A172 (cell line): ENCODE measurements at regions not wholly inside any gene's neighbourhood (a gene's known extent, or its start where the extent isn't known, plus 50 kb on each side); places are given as distances from the start of the nearest gene placed in this dataset.

Experiments used
- DNase-seq: peaks from one replicate; pipeline ENCODE4 v3.0.0-alpha.2; 2015; ENCODE audit warnings: low spot score

DNA sequence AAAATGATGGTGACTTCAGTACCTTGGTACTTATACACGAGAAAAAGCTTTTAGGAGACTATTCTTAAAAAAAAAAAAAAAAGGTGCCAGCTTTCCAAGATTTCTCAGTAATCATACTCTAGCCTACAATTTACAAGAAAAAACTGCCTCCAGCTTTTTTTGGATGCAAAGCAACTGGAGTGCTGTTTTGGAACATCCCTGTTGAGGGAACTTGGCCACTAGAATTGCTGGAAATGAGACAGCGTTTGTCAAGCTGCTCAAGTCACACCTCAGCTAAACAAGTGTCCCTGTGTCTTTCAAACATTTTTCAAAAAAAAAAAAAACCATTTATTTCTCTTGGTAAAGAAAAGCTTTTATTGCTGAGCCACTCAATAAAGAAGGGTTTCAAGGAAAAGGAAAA, 413.1 kb upstream of the ARGLU1 start:
- DNase-seq, result no peak

DNA sequence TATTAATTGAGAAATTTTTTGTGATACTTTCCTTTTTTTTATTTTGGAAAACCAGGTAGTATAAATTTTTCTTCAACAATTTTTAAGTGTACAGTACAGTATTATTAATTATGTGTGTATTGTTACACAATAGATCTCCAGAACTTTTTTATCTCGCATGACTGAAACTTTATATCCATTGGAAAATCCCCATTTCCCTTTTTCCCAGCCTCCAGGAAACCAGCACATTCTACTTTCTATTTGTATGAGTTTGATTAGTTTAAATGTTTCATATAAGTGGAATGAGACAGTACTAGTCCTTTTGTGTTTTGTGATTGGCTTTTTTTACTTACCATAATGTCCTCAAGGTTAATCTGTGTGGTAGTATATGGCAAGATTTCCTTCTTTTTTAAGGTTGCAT, 399.5 kb upstream of the ARGLU1 start:
- DNase-seq, result no peak

DNA sequence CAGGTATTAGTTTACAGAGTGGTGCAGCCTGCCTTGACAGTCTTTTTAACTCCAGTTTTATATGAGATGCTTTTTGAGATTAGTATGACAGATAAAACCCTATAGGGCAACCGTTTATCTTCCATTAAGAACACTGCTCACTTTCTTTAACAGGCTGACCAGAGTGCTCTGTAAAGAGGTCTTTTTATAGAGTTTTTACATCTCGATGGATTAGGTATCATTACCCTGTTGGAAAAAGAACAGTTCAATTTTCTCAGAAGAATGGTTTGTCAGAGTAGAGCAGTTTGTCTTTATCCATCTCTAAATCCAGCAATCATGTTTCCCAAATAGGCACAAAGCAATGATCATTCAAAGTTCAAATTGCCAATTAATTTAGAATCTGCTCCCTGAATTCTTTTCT, 395.2 kb upstream of the ARGLU1 start:
- no peak for DNase-seq

DNA sequence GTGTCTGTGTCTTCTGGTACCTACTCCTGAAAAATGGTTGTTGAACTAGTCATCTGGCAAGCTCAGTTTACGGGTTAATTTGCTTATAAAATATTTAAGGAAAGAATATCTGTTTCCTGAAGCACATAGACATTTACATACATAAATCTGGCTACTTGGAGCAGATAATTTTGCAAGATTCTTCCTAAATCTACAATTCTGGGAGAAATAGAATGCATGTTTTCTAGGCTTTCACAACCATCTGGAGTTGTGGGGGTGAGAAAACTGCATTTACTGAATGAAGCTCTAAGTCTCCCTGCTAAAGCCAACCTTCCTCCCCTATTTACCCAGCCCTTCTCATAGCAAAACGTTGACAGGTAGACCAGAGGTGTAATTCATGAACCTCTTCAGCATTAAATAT, 393.7 kb upstream of the ARGLU1 start:
- no peak for DNase-seq

DNA sequence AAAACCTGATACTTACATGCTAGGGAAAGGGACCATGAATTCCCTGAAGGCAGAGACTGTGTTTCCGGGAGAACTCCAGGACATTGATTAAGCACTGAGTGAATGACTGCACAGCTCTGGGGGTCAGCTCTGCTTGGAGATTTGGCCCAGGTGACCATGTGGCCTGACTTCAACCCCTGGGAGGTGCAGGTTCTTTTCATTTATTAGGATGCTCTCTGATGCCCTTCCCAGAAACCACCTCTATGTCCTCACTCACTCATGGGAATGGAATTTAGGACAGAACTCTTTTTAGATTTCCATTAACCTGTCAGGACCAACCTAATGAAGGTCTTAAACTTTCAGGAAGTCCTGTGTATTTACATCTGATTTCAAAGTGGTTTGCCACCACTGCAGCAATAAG, 393.3 kb upstream of the ARGLU1 start:
- DNase-seq, result no peak

DNA sequence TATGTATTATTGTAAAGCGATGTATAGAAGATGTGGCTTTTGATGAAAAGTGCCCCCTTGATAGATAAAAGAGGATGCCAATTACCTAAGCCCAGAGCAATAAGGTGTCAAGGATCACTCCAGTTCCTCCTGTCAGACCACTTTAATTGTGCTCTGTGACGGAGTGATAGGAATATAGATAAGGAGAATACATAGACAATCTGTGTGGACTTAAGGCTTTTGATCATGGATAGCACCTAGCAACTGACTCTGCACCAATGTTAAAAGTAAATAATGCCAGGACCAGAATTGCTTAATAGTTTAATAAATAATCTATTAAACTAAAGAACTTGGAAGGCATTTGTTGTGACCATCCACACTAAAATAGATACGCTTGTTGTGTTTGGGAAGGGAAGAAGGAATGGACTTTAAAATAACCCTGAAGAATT, 390.7 kb upstream of the ARGLU1 start:
- DNase-seq, result no peak

DNA sequence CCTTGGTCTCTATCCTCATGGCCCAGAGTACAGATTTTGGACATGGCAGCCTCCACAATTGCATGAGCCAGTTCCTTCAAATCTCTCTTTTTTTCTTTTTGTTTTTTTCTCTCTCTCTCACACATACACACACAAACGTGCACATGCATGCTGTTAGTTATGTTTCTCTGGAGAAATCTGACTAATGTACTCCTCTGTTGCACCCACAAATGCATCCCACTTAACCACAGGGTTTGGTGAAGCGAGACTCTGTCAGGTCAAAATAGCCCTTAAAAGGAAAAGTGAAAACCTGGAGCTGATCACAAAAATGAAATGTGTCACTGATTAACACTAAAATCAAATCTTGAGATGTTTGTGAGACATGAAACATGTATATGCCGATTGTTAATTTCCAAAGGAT, 374.6 kb upstream of the ARGLU1 start:
- DNase-seq, result no peak

DNA sequence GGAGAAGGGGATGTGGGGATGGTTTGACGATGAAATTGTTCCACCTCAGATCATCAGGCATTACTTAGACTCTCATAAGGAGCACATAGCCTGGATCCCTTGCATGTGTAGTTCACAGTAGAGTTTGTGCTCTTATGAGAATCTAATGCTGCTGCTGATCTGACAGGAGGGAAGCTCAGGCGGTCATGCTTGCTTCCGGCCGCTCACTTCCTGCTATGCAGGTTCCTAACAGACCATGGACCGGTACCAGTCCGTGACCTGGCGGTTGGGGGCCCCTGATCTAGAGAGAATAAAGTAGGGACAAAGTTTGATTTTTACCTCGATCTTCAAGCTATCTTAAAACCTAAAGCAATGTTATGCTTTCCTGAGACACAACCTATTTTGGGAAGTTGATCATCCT, 373.8 kb upstream of the ARGLU1 start:
- DNase-seq, result no peak

DNA sequence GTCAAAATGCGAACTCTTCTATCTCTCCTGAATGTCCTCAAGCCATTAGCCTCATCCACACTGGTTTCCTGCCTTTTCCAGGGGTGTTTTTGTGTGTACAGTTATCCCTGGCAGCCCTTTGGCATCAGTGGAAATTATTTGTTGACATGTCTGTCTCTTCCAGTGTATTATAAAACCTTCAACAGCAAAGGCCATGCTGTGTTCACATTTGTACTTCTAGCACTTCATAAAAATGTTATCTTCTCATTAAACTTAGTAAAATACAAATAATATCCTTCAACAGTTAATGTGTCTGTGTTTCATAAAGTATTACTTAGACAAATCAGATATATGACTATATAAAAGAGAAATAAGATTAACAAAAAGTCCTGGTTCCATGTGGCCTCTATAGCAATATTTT, 359.5 kb upstream of the ARGLU1 start:
- DNase-seq, result no peak

DNA sequence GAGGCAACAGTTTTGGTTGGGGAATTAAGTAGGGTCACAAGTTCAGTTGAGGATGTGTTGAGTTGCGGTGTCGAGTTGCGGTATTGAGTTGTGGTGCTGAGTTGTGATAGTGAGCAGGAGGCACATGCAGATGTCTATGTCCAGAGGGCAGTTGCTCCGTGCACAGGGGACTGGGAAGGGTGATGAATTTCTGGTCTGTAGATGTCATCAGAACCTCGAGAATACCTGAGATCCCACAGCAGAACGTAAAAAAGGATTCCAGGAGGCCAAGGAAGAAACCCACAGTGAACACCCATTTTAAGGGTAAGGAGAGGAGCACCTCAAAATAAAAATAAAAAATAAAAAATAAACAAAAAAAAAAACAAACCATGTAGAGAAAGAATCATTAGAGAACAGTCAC, 354.4 kb upstream of the ARGLU1 start:
- no peak for DNase-seq

DNA sequence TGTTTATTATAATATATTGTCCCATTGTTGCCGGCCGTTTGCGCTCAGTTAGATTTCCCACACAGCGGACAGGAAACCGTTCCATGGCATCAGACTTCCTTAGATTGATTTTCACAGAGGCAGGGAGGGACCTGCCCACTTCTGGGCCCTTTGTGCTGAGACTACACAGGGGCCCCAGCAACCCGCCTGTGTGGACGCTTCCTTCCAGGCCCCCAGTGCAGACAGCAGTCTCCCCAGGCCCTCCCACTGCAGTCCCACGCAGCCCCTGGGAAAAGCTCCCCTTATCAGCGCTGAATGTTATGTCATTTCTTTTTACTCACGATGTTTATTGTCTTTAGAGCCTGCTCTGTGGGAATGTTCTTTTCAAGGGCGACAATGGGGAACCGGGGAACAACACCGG, 351.7 kb upstream of the ARGLU1 start:
- DNase-seq, result no peak

DNA sequence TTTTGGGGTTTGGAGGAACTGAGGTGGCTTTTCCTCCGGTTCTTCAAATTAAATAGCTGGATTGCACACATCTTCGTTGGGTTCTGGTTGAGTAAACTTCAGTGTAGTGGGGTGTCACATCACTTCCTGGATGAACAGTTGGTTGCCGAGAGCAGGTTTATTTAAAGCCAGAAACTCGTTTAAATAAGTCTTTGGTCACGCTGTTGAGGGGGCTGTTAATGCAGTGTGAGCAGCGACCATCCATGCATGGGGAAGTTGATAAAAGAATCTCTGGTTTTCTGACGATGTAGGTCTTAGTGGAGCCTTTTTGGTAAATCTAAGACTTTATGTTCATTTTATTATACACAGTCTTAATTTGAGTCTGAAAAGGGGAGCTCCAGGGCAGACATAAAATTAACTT, 351.2 kb upstream of the ARGLU1 start:
- no peak for DNase-seq

DNA sequence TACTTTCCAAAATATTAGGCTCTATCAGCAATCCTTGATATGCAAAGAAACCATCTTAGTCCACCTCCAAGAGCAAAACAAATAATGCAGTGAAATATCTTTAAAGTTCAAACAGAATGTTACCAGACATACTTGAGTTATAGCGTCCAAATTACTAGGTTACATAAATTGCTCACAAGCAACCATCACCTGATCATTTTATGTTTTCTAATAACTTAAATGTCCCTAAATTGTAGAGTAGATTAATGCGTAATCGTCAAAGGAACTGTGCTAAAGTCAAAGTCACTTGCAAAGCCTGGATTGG, 350.6 kb upstream of the ARGLU1 start:
- DNase-seq, result no peak

DNA sequence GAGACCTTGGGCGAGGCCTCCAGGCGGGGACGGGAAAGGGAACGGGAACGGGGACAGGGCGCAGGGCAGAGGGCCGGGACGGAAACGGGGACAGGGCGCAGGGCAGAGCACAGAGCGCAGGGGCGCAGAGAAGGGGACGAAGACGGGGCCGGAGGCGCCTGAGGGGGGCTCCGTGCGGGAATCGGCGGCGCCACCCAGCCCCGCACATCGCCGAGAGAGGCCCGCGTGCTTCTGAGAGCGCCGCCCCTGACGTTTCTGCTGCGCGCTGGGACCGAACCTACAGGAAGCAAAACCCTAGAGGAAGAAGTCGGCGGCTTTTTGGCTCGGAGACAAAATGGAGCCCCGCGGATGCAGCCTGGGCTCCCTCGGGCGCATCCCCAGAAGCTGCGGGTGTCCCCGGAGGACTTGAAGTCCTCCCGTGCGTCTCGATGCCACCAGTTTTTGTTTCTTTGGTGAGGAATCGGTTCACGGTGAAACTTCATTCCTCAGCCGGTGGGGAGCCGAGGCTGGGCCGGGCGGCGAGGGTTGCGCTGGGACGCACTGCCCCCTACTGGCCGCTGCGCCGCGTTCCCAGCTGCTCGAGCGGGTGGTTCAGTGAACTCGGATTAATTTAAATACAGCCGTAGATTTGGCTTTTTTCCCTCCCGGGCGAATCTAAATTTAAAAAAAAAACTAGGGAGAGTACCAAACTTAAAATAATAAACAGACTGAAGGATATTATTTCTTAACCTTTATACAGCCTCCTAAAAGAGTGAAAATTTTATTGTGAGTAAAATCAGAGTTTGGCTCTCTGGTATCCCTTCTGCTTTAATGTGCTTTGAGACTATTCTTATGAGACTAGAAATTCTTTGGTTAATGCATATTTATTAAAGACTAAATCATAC, 350.0 kb upstream of the ARGLU1 start:
- DNase-seq, result peak; percentile 47

DNA sequence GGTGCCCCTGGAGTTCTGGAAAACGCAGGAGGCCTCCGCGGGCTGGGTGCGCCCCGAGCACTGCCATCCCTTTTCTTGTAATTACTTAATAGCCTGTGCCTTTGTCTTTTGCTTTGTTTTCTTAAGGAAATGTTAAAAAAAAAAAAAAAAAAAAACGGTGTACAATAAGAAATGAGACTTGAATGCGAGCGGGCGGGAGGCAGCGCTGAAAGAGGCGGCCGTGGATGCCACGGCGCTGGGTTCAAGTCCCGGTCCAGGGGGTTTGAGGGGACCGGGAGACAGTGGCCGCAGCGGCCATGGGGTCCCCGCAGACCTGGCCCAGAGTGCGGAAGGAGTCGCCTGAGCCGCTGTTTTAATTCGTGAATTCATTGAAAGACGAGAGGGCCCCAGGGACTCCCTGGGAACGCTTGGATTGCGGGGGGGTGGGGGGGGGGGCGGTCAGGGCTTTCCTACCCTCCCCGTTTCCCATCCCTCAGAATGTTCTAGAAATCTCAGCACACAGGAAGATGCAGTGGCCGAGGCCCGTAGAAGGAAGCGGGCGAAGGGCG, 349.2 kb upstream of the ARGLU1 start:
- no peak for DNase-seq

DNA sequence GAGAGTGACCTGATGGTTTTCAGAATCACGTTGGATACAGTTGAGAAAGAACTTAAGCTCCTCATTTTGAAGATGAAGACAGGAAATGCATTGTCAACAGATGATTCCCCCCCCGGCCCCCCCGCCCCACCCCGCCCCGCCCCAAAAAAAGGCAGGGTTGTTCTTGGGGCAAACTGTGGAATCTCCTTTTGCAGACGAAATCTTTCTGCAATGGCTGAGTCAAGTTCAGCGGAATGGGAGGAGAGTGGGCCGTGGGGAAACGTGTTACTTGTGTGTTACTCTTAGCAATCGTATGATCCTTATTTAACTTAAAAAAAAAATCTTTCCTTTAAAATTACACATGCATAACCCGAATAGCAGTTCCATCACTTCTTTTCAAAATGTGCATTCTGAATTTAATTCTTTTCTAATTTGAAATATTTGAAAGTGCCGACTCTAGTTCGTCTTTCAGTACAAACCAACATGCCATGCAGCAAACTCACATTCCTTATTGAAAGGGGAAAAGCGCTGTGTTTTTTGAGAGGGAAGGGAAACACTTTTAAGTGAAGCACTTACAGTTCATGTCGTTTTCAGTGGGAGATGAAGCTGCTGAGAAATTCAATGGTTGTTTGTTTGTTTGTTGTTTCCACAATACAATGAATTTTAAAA, 348.5 kb upstream of the ARGLU1 start:
- no peak for DNase-seq

DNA sequence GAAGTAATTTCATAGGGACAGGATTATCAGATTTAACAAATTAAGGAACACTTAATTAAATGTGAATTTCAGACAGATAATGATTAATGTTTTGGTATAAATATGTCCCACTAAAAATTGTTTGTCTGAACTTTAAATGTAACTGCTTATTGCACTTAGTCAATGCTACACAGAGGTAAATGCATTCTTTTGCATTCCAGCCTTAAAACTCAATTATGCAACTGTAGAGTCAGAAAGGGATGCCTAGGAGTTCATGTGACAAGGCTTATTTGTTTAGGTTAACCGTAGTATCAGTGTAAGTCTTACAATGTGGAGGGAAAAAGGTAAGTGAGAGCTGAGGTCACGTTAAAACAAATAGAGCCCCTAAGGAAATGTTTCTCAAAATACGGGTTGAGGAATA, 347.2 kb upstream of the ARGLU1 start:
- DNase-seq, result no peak

DNA sequence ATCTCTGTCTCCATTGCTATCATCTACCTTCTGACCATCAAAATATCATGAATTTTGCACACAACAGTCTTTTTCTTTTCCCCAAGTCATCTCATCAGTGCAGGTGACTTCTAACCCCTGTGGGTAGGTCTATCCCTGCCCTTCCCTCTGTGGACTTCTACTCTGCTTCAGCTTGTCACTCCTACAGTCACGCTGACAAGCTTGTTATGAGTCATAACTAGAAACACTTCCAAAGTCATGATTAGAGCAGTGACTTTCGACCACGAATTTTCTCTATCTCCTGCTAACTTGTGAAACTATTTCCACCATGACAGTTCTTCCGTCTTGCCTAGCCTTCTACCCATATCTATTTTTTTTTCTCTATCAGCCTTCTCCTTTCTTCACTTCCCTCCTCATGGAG, 343.7 kb upstream of the ARGLU1 start:
- DNase-seq, result no peak

DNA sequence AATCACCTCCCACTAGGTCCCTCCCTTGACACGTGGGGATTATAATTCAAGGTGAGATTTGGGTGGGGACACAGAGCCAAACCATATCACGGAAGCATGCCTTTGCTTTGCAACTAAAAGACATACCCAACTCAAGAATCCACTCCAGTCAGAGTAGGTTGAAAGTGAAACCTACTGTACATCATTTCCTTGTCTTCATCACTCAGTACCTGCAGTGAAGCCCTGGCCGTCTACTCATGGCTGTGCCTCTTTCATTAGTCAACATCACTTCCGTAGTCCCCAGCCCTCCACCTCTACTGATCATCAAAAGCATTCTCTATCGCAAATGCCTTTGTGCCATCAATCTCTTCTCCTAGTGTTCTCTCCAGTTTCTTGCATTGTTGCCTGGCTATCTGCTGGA, 343.1 kb upstream of the ARGLU1 start:
- DNase-seq, result no peak

DNA sequence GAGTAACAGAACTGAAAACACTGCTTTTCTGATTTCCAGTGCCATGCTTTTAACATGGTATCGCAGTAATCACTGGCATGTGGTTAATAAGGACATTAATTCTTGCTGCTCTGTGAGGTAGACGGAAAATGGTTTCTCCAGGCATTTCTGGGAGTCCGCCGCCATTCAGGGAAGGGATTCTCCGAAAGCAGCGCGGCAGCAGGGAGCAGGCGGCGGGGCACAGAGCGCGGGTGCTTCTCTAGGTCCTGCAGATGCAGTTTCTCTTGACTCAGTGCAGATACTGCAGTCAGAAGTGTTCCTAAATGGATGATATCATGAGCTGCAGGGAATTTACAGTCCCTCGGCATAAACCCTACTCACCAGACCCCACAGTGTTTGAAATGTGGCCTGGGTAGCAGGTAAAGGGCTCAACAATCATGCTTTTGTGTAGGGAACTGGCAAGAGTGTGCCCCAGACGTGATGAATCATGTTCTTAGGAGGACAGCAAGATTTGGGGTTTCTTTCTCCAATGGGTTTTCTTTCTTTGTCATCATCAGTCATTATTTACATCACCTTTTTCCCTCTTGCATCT, 338.6 kb upstream of the ARGLU1 start:
- no peak for DNase-seq

DNA sequence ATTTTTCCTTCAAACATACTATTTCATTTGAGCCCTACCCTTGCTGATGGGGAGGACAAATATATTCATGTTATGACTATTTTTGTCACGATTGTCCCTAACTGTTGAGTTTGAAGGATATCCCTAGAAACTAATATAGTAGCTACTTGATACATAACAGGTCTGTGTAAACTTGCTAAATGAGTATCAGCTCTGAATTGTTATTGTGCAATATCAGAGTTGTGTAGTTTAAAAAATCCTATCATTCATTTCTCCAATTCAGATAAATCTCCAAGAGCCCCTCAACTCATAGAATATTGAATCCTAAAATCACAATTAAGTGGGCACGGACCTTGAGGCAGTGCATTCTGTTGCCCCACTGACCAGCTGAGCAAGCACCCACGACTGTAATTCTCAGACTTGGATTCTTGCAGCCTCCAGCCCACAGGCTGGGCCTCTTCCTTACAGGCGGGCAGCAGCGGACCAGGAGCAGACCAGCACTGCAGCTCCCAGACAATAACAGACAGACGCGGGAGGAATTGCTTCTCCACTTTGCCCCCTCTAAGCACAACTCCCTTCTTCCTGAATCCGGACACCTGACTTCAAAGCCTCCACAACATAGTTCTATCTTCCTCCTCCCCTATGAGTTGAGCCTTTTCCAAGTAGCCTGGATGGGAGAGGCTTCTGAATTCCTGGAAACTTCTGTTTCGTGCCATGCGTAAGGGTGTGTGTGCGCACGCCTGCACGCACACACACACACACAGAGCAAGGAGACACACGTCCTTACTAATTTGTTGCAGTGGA, 337.6 kb upstream of the ARGLU1 start:
- no peak for DNase-seq

DNA sequence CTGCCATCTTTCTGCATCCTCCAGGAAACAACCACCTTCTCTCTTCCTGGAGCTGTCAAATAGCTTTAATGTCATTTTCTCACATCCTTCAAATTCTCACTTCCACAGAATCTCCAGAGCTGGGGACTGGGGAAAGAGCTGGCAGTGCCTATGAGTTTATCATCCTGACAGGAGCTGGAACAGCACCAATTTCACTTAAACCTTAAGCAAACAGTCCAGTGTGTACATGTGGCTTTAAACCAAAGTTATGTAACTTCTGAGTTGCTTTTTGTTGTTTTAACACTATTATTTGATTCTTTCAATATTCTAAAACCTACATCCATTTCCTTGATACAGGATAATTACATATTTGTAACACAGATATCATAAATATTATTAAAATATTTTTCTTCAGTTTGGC, 331.5 kb upstream of the ARGLU1 start:
- DNase-seq, result no peak
